ENCODE measurements at regions not wholly inside any gene's neighbourhood (a gene's known extent, or its start where the extent isn't known, plus 50 kb on each side); places are given as distances from the start of the nearest gene placed in this dataset.

- Mint-ChIP-seq H3K36me3 (ENCODE audit: insufficient read depth, unreplicated experiment) (no peaks in the 10 kb centered on the region), H3K4me1 (ENCODE audit: low read depth, unreplicated experiment) (no peaks in the 10 kb centered on the region), H3K9me3 (ENCODE audit: unreplicated experiment) (no peaks in the 10 kb centered on the region), H3K27ac (ENCODE audit: unreplicated experiment) (no peak overlapping the region), H3K4me3 (ENCODE audit: unreplicated experiment) (no peak overlapping the region), H3K27me3 (ENCODE audit: insufficient read depth, unreplicated experiment) (no peaks in the 10 kb centered on the region)
- Histone ChIP-seq H3K9me3 (no peaks in the 10 kb centered on the region), H3K4me1 (no peaks in the 10 kb centered on the region), H3K27me3 (replicated peaks; ENCODE audit: control insufficient read depth, insufficient read depth, low read length) (no peaks in the 10 kb centered on the region), H3K36me3 (ENCODE audit: control insufficient read depth, insufficient read depth, low read length) (no peaks in the 10 kb centered on the region), H3K4me3 (ENCODE audit: low read depth, low read length) (no peak overlapping the region)
- ChIA-PET CTCF (no interaction called here), POLR2A (no interaction called here)
- intact Hi-C loops (cut with micrococcal nuclease; ENCODE audit: unreplicated experiment): no loop called here
- DNase-seq: no peak
- TF ChIP-seq CTCF (IDR thresholded peaks at IDR 0.05; ENCODE audit: insufficient read depth in 1 of 2, low read depth in 1 of 2, low read length in 1 of 2, severe bottlenecking in 1 of 2, unreplicated experiment in 1 of 2): no peak
- no TSS peak for BruUV-seq (replicated peaks)
Observed at GRCh38 chr18:62447652-62448051, 75.2 kb upstream of the ZCCHC2 start.

GRCh38 chr18:62448426-62448825, 74.4 kb upstream of the ZCCHC2 start:
- Mint-ChIP-seq H3K4me1 (ENCODE audit: low read depth, unreplicated experiment) (no peaks in the 10 kb centered on the region), H3K27me3 (ENCODE audit: insufficient read depth, unreplicated experiment) (no peaks in the 10 kb centered on the region), H3K27ac (ENCODE audit: unreplicated experiment) (no peak overlapping the region), H3K36me3 (ENCODE audit: insufficient read depth, unreplicated experiment) (no peaks in the 10 kb centered on the region), H3K9me3 (ENCODE audit: unreplicated experiment) (no peaks in the 10 kb centered on the region), H3K4me3 (ENCODE audit: unreplicated experiment) (no peak overlapping the region)
- no peaks in the 10 kb centered on the region for H3K9me3 ChIP-seq
- no peak for DNase-seq
- intact Hi-C loops (cut with micrococcal nuclease; ENCODE audit: unreplicated experiment): no loop called here
- H3K36me3 ChIP-seq (ENCODE audit: control insufficient read depth, insufficient read depth, low read length): no peaks in the 10 kb centered on the region
- H3K4me1 ChIP-seq: no peaks in the 10 kb centered on the region
- no peak overlapping the region for H3K4me3 ChIP-seq (ENCODE audit: low read depth, low read length)
- TF ChIP-seq CTCF (IDR thresholded peaks at IDR 0.05; ENCODE audit: insufficient read depth in 1 of 2, low read depth in 1 of 2, low read length in 1 of 2, severe bottlenecking in 1 of 2, unreplicated experiment in 1 of 2): no peak
- H3K27me3 ChIP-seq (replicated peaks; ENCODE audit: control insufficient read depth, insufficient read depth, low read length): no peaks in the 10 kb centered on the region
- no TSS peak for BruUV-seq (replicated peaks)
- ChIA-PET POLR2A (no interaction called here), CTCF (no interaction called here)

- TF ChIP-seq CTCF (IDR thresholded peaks at IDR 0.05; ENCODE audit: insufficient read depth in 1 of 2, low read depth in 1 of 2, low read length in 1 of 2, severe bottlenecking in 1 of 2, unreplicated experiment in 1 of 2): no peak
- H3K9me3 Mint-ChIP-seq (ENCODE audit: unreplicated experiment): no peaks in the 10 kb centered on the region
- ChIA-PET CTCF (no interaction called here), POLR2A (no interaction called here)
- intact Hi-C loops (cut with micrococcal nuclease; ENCODE audit: unreplicated experiment): no loop called here
- H3K27me3 Mint-ChIP-seq (ENCODE audit: insufficient read depth, unreplicated experiment): no peaks in the 10 kb centered on the region
- Histone ChIP-seq H3K36me3 (ENCODE audit: control insufficient read depth, insufficient read depth, low read length) (no peaks in the 10 kb centered on the region), H3K9me3 (no peaks in the 10 kb centered on the region), H3K4me3 (ENCODE audit: low read depth, low read length) (no peak overlapping the region), H3K4me1 (no peaks in the 10 kb centered on the region), H3K27me3 (replicated peaks; ENCODE audit: control insufficient read depth, insufficient read depth, low read length) (no peaks in the 10 kb centered on the region)
- no peak overlapping the region for H3K27ac Mint-ChIP-seq (ENCODE audit: unreplicated experiment)
- H3K4me3 Mint-ChIP-seq (ENCODE audit: unreplicated experiment): no peak overlapping the region
- no TSS peak for BruUV-seq (replicated peaks)
- no peaks in the 10 kb centered on the region for H3K4me1 Mint-ChIP-seq (ENCODE audit: low read depth, unreplicated experiment)
- DNase-seq: no peak
- no peaks in the 10 kb centered on the region for H3K36me3 Mint-ChIP-seq (ENCODE audit: insufficient read depth, unreplicated experiment)
Observed at GRCh38 chr18:62449490-62450104, 73.2 kb upstream of the ZCCHC2 start.
